Right cardiac atrium (tissue), 5 donors: ENCODE measurements at regions not wholly inside any gene's neighbourhood (a gene's known extent, or its start where the extent isn't known, plus 50 kb on each side); places are given as distances from the start of the nearest gene placed in this dataset.
"Not testable (repeated sequence)": the region's sequence is repeated elsewhere in the genome, so short reads cannot be mapped to it uniquely, and the experiment has no call there.

Source experiments
- ATAC-seq, 2 donors: fragments of 200-7000 bp; cut with Tn5 transposase; one replicate each; pipeline versions ENCODE4 v1.8.0 to v1.9.1; 2020; ENCODE audit warnings: moderate library complexity in 2 of 2, mild to moderate bottlenecking in 1 of 2
- DNase-seq, 3 donors: peaks; one replicate each; pipeline ENCODE4 v3.0.0-alpha.2; 2020
- H3K27ac ChIP-seq: one replicate; pipeline ENCODE4 v1.5.1; 2013; ENCODE audit warnings: mild to moderate bottlenecking, low read length, control low read depth, moderate library complexity
- H3K27me3 ChIP-seq: one replicate; pipeline ENCODE4 v1.6.1; 2013; ENCODE audit not compliant: control insufficient read depth, insufficient read depth
- H3K4me1 ChIP-seq: one replicate; pipeline ENCODE4 v1.6.1; 2013; ENCODE audit warnings: low read length; ENCODE audit not compliant: control insufficient read depth, insufficient read depth
- H3K4me3 ChIP-seq: one replicate; pipeline ENCODE4 v1.5.1; 2013; ENCODE audit warnings: low read length, control low read depth
- H3K9me3 ChIP-seq: one replicate; pipeline ENCODE4 v1.6.1; 2013; ENCODE audit warnings: low read length; ENCODE audit not compliant: control insufficient read depth
- WGBS: extraction: QIAGEN DNeasy Blood & Tissue Kit; methylation state at CpG from one replicate; pipeline ENCODE4 v1.1.7; 2013; 5-methylcytosine and 5-hydroxymethylcytosine counted together
- intact Hi-C, 4 donors: fragments of 100-400 bp; cut with DNase I; formaldehyde crosslinking; loops; one replicate each; pipeline versions ENCODE4 v1.11.0 to v1.14.0; 2022 to 2023
- donor health status: healthy with polysubstance abuse.
- donor health status: DM: no; HTN: yes; CAD: no.
- donor health status: DM: no; HTN: no; CAD: no.
- donor health status: DM: no; HTN: yes; CAD: no; lungs with severe emphysema.
- donor health status: DM: yes; HTN: yes; CAD: no.

GRCh38 chr10:28902215-28902614, 224.9 kb downstream of the BAMBI start:
- ATAC-seq (no peak), DNase-seq (no peak)
- Histone ChIP-seq H3K9me3 (no peaks in the 10 kb centered on the region), H3K4me3 (no peak overlapping the region), H3K27me3 (no peaks in the 10 kb centered on the region), H3K27ac (no peak overlapping the region), H3K4me1 (no peaks in the 10 kb centered on the region)
- intact Hi-C loops = no loop called here
- 93% methylated on average over 3 of the region's 3 CpGs for WGBS

GRCh38 chr10:28903063-28903462, 225.7 kb downstream of the BAMBI start:
- WGBS = 62% methylated on average over 2 of the region's 2 CpGs
- ATAC-seq (no peak), DNase-seq (no peak)
- intact Hi-C loops = no loop called here
- H3K4me1 ChIP-seq = no peaks in the 10 kb centered on the region
- H3K9me3 ChIP-seq = no peaks in the 10 kb centered on the region
- H3K27me3 ChIP-seq = no peaks in the 10 kb centered on the region
- no peak overlapping the region for H3K27ac ChIP-seq
- no peak overlapping the region for H3K4me3 ChIP-seq

- Histone ChIP-seq H3K27ac (no peak overlapping the region), H3K27me3 (no peaks in the 10 kb centered on the region), H3K4me3 (no peak overlapping the region), H3K4me1 (no peaks in the 10 kb centered on the region), H3K9me3 (no peaks in the 10 kb centered on the region)
- 88% methylated on average over 6 of the region's 6 CpGs for WGBS
- DNase-seq = no peak
- ATAC-seq = no peak
- intact Hi-C loops = no loop called here
These were observed 226.4 kb downstream of the BAMBI start for GRCh38 chr10:28903736-28904135.

GRCh38 chr10:28905371-28905770, 228.1 kb downstream of the BAMBI start:
- Histone ChIP-seq H3K4me1 (no peaks in the 10 kb centered on the region), H3K9me3 (no peaks in the 10 kb centered on the region), H3K27me3 (no peaks in the 10 kb centered on the region), H3K27ac (no peak overlapping the region), H3K4me3 (no peak overlapping the region)
- ATAC-seq = no peak
- 72% methylated on average over 5 of the region's 5 CpGs for WGBS
- intact Hi-C loops = no loop called here
- no peak for DNase-seq

- WGBS = 61% methylated on average over 11 of the region's 11 CpGs
- H3K4me3 ChIP-seq = no peak overlapping the region
- H3K9me3 ChIP-seq = no peaks in the 10 kb centered on the region
- DNase-seq = no peak
- H3K4me1 ChIP-seq = no peaks in the 10 kb centered on the region
- H3K27ac ChIP-seq = no peak overlapping the region
- intact Hi-C loops = no loop called here
- no peaks in the 10 kb centered on the region for H3K27me3 ChIP-seq
- no peak for ATAC-seq
These were observed 228.7 kb downstream of the BAMBI start for GRCh38 chr10:28906011-28906411.

GRCh38 chr10:28906415-28906814, 229.1 kb downstream of the BAMBI start:
- Histone ChIP-seq H3K4me3 (no peak overlapping the region), H3K27me3 (no peaks in the 10 kb centered on the region), H3K9me3 (no peaks in the 10 kb centered on the region), H3K4me1 (no peaks in the 10 kb centered on the region), H3K27ac (no peak overlapping the region)
- no peak for DNase-seq
- intact Hi-C loops = no loop called here
- WGBS = 72% methylated on average over 4 of the region's 4 CpGs
- no peak for ATAC-seq

- Histone ChIP-seq H3K27ac (no peak overlapping the region), H3K27me3 (no peaks in the 10 kb centered on the region), H3K9me3 (no peaks in the 10 kb centered on the region), H3K4me3 (no peak overlapping the region), H3K4me1 (no peaks in the 10 kb centered on the region)
- no peak for ATAC-seq
- DNase-seq = no peak
- 94% methylated on average over 3 of the region's 3 CpGs for WGBS
- intact Hi-C loops = no loop called here
These were observed 229.6 kb downstream of the BAMBI start for GRCh38 chr10:28906934-28907333.

- DNase-seq = no peak
- WGBS = 91% methylated on average over 5 of the region's 5 CpGs
- Histone ChIP-seq H3K4me3 (no peak overlapping the region), H3K27ac (no peak overlapping the region), H3K4me1 (no peaks in the 10 kb centered on the region), H3K27me3 (no peaks in the 10 kb centered on the region), H3K9me3 (no peaks in the 10 kb centered on the region)
- no peak for ATAC-seq
- intact Hi-C loops = no loop called here
These were observed 232.6 kb downstream of the BAMBI start for GRCh38 chr10:28909875-28910274.

GRCh38 chr10:28910956-28911355, 233.6 kb downstream of the BAMBI start:
- H3K4me1 ChIP-seq = no peaks in the 10 kb centered on the region
- H3K9me3 ChIP-seq = no peaks in the 10 kb centered on the region
- intact Hi-C loops = no loop called here
- peak; percentile 69 to 74 for ATAC-seq
- no peaks in the 10 kb centered on the region for H3K27me3 ChIP-seq
- WGBS = 40% methylated on average over 3 of the region's 3 CpGs
- H3K4me3 ChIP-seq = no peak overlapping the region
- H3K27ac ChIP-seq = no peak overlapping the region
- no peak for DNase-seq

GRCh38 chr10:28911511-28911910, 234.2 kb downstream of the BAMBI start:
- H3K4me1 ChIP-seq, intact Hi-C loops, H3K4me3 ChIP-seq, H3K9me3 ChIP-seq, H3K27ac ChIP-seq, DNase-seq, ATAC-seq, H3K27me3 ChIP-seq: not testable (repeated sequence)
- WGBS = 80% methylated on average over 8 of the region's 8 CpGs

- H3K27ac ChIP-seq = no peak overlapping the region
These were observed 234.9 kb downstream of the BAMBI start for GRCh38 chr10:28912017-28912783.

More at GRCh38 chr10:28912017-28912783, 234.9 kb downstream of the BAMBI start:
- Histone ChIP-seq H3K4me3 (no peak overlapping the region), H3K27me3 (no peaks in the 10 kb centered on the region), H3K9me3 (no peaks in the 10 kb centered on the region), H3K4me1 (no peaks in the 10 kb centered on the region)
- no peak for DNase-seq
- intact Hi-C loops = no loop called here
- no peak for ATAC-seq
- 78% methylated on average over 9 of the region's 9 CpGs for WGBS
